GM19025 (cell line): ENCODE measurements at regions not wholly inside any gene's neighbourhood (a gene's known extent, or its start where the extent isn't known, plus 50 kb on each side); places are given as distances from the start of the nearest gene placed in this dataset.

Experiments
- ATAC-seq: cut with Tn5 transposase; IDR thresholded peaks from one replicate; pipeline ENCODE4 v1.9.1; 2021; ENCODE audit warnings: mild to moderate bottlenecking, low read depth, moderate library complexity; ENCODE audit not compliant: unreplicated experiment

DNA sequence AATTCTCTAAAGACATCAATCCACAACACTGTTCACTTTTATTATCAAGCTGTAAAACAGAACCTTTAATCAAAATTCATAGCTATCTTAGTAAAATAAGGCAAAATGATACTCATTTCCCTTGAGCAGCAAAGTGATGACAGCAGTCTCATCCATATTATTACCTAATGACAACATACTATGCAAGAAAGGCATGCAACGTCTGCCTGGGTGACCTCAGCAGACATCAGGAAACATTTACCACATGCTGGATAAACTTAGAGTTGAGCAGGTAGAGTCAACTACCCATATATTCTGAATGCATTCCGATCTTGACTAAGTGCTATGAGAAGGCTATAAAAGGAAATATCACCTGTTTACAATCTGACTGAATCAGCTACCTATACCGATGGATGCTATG, 145.1 kb downstream of the SIPA1L2 start:
- ATAC-seq: no peak

DNA sequence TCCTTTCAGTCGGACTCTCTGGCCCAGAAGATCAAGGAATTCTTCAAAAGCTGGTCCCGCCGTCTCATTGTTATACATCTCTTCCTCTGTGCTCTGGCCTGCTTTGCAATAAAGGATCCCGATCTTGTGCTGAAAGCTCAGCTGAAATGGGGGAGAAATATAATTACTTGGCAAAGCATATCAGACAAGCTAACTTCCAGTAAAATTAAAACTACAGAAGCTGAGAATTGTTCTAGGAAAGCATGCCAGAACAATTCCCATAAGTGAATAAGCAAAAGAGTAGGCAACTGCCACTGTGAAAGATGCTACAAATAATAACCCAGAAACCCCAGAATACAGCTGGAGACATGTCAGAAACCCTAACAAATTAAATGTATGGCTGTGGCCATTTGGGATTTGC, 146.1 kb downstream of the SIPA1L2 start:
- ATAC-seq: no peak

DNA sequence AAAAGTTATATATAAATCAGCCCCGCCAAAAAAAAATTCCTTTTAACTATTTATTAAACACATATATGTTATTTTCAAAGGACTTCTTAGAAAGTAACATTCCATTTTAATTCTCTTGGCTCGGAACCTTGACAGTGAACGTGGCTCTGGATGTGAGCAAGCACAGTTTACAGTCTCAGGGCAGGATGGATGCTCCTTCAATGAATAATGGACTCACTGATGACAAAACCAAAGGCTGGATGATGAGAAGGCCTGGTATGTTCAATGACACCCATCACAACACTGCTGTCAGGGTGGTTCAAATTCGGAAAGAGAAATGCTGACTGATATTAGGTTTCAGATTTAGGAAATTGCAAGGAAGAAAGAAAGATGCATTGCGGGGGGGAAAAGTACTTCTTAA, 148.8 kb downstream of the SIPA1L2 start:
- no peak for ATAC-seq

DNA sequence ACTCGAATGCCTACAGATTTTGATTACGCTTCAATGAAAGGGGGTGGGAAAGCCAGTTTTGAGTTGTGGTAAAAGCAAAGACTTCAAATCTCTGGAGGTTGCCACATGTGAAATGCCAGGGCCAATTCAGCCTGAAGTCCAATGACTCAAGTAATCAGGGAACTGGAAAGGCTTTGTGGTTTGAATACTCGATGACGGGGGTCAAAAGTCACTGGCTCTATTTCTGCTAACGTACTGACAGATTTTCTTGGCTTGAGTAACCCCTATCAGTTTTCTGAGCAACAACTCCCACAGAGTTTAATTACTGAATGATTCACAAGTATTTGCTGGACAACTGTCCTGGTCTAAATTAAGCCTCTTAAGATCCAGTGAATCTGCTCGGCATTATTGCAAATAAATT, 152.2 kb downstream of the SIPA1L2 start:
- no peak for ATAC-seq

DNA sequence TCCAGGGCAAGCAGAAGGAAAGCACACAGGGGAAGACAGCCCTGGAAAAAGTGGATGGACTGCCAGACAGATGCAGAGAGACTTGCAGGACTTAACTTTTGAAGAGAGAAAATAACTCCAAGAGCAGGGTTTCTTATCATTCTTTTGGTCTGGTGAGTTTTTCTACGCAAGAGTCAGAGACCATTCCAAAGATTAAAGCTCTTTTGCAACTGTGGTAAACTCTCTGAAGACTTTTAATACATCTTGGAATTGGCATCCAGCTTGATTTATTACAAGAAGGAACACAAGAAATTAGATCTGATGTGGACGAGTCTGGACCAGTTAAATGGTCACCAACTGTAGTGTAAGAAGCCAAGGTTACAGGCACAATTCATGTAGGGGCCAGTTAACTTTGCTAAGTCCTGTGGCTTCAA, 153.4 kb downstream of the SIPA1L2 start:
- no peak for ATAC-seq

DNA sequence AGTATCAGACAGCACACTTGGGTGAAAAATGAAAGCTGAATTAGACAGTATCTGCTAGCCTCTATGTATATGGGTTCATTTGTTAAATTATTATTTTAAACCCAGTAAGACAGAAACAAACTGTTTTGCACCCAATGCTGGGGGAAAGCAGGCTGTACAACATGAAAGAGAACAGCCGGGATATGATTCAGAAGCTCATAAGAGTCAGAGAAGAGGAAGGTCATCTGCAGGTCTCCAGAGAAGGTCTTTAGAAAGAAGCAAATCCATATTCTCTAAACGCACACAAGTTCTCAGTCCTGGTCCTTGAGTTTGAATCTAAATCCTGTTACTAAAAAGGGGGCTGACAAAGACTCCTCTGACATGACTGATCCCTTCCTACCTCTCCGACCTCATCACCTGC, 155.1 kb downstream of the SIPA1L2 start:
- ATAC-seq: no peak

DNA sequence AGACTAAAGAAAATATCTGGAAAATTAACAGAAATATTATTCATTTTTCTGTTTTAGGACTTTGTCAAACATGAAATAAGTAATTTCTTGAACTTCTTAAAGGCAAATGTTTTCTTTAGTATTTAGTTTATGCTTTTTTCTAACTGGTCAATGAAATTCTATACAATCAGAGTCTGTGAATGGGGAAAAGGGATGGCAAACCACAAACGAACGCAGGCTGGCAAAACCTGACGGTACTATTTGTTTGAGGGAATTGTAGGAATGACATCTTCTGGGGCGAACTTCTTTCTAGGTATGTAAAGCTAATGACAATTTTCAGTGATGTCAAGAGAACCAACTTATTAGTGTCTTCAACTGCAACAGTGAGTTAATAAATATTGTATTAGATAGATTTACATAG, 156.0 kb downstream of the SIPA1L2 start:
- ATAC-seq: no peak

DNA sequence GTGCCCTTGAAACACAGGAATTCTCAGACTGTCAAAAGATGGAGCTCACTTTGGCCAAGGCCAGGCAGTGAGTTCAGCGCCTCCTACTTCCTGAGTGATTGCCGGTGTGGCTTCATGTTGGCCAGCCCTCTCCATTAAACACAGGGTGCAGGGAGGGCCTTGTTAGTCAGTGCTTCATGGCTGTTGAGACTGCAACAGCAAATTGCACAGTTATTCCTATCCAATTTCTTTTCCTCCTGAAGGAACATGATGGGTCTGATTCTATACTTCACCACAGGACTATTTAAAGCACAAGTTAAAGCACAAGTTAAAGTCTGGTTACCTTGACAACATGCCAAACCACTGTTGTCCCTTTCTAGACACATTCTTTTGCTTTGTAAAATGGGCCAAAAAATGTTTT, 156.6 kb downstream of the SIPA1L2 start:
- no peak for ATAC-seq

DNA sequence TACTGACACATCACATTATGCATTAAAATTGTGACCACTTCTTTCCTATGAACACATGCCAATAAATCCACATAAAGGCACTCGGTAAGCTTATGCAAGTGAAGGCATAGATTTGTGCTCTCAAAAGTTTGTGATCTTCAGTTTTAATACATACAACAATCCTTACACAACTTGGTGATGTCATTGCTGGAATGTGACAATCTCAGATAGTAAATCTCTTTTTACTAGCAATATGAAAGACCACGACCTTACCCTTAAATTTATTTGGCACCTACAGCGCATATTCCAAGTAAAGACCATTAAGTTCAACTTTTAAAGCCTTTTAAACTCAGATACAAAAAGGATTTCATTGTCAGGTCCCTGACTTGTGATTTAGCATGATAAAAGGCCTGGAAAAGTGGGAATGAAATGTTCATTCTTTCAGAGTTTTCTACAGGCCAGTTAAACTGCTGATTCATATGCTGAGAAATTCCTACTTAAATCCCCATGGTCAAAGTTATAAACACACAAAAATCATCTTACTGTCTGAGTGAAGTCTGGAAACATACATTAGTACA, 157.4 kb downstream of the SIPA1L2 start:
- no peak for ATAC-seq

DNA sequence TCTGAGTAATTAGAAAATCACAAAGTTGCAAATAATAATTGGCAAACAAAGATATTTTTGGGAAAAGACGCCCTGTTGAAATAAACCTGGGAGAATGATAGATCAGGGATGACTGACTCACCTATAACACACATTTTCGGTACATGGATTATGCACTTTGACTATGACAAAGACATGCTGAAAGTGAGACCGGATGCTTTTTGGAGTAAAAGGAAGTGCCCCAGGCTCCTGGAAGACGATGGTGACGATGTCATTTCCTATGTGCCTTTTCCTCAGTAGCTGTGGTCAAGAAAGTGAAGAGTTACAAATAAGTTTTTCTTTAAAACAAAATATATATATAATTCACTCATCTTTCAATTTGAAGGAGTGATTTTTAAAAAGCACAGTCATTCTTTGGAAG, 158.7 kb downstream of the SIPA1L2 start:
- no peak for ATAC-seq

DNA sequence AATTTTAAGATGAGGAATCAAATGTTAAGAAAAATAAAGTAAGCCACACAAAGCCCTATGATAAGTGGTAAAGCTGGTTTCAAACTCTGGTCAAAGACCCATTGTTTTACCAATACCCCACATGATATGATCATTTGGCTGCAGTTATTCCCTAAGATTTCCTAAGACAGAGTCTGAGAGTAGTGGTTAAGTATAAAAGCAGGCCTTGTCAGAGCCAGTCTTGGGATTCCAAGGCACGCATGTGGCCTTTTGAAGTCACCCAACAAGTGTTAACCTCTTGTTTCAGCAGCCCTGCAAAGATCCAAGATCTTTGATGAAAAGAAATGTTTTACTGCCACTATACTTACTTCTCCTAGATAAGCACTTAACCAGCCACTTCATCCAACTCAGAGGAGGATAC, 159.2 kb downstream of the SIPA1L2 start:
- no peak for ATAC-seq

DNA sequence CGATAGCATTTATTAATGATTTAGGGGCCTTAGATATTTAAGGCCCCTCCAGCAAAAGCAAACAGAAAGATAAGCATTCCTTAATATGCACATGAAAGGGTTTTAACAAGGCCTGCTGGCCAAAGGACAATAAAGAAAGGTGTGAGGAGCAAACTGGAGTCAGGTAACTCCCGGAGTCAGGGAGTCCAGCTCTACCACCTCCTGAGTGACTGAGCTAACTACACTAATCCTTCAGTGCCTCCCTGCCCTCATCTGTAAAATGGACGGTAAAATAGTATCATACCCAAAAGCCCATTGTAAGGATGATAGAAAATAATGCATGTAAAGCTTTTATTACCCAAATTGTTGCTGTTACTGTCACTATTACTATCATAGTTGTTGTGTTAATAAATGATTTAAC, 161.7 kb downstream of the SIPA1L2 start:
- no peak for ATAC-seq

DNA sequence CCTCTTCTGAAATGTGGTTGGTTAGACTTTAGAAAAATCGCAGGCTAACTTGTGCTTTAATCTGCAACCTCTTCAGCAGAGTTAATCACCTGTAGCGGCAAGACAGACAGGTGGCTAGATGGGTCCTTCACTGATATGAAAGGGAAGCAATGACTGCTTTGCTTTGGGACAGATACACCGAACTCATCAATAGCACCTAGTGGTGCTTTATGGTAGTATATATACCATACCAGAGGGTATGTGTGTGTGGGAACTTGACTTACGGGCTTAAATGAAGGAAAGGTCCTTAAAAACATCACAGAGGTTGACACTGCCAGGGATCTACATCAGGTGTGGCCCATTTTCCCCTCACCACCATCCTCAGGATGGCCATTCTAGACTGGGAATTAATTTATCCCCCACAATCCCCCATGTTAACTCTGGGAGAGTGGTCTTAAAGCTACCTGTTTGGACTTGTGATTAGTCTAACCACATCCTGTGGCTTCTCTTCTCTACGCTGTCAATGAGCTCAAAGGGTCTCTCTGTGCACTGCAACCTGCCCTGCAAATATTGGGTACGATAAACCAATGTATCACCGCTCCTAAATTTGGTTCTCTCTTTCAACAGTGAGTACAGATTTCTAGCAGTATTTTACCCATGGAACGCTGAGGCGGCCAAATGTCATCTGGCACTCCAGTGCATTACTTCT, 162.7 kb downstream of the SIPA1L2 start:
- ATAC-seq: no peak

DNA sequence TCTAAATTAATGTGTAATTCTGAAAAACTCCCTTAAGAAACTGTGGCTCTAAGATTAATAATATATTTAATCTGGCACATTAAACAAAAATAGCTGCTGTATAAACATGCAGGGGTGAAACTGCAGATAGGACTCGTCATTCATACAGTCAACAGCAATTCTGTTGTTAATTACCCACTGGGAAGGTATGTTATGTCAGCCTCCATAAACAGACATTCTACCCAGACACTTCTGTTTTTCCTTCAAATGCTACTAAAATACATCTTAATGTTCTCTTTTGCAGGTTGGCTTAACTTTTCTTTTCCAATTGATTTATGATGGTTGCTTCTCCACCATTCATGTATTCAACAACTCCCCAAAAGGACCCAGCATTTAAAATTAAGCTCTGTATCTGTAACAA, 165.6 kb downstream of the SIPA1L2 start:
- ATAC-seq: no peak

DNA sequence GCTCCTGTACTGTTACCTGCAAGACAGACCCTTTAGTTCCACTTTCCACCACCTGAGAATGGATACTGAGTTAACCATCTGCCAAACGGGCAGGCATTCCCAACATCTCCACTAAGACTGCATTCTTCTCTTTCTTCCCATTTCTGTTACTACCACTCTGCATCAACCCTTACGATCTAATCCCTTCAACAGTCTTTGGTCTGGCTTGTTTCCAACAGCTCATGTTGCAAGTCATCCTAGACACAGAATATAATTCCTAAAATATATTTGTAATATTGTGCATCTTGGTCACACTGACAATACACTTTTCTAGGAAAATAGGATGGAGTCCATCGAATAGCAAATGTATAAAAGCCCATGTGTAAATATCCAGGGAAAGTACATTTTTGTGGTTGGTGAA, 166.7 kb downstream of the SIPA1L2 start:
- no peak for ATAC-seq

DNA sequence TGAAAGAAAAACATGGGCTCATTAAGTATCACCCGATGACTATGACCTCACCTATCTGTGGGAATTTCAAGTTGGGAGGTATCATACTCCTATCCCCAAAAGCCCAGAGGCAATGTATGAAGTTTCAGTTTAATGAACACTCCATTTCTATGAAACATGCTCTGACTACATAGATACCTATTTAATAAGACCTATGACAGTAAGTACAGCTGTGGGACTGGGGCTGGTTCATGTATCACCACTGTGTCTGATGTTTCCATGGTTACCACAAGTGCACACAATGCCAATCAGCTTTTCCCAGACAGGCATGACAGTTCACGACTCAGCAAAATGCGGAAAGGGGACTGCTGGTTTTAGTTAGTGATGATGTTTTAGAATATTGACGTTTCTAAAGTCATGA, 167.7 kb downstream of the SIPA1L2 start:
- no peak for ATAC-seq

DNA sequence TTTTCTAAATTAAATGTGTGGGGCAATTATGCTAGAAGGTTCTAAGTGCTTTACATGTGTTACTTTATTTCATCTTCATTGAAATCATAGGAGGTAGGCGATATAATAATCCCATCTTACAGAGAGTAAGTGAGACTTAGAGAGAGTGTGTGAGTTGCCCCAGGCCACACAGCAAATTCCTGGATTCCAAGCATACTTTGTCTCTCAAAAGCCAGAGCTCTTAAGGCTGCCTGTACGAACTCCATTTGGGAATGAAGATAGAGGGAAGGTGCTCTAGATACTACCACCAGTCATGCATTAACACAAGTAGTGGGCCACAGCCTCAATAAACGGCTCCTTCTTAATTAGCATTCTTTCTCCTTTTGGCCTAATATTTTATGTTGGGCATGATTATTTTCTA, 170.1 kb downstream of the SIPA1L2 start:
- ATAC-seq: no peak

DNA sequence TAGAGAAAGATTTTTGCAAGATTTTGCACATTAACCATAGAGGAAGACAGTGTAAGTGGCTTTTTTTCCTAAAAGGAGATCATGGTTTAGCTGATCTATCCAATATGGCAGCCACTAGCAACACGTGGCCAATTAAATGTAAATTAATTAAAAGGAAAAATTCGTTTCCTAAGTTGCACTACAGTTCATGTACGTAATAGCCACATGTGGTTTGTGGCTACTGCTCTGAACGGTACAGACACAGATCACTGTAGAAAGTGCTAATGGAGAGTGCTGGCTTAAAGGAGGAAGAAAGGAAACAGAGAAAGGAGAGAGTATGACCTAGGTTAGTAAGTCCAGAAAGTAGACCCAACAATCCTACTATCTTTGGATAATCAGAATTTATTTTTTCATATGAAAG, 170.8 kb downstream of the SIPA1L2 start:
- no peak for ATAC-seq

DNA sequence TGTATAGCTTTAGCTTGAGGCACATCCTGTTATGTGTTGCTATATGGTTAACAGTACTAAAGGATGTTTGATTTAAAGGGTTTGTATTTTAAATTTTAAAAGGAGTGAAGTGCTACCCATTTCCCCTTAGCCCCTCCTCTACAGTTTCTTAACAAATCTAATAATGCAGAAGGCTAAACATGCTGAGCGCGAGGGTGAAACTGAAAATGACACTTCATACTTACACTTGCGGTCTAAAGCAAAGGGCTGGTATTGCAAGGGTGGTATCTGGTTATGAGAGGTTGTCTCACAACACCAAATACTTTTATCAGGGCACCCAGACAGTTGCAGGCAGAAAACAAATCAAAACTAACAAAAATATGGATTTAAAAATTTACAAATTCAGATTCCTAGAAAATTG, 172.3 kb downstream of the SIPA1L2 start:
- peak; percentile 99 for ATAC-seq

DNA sequence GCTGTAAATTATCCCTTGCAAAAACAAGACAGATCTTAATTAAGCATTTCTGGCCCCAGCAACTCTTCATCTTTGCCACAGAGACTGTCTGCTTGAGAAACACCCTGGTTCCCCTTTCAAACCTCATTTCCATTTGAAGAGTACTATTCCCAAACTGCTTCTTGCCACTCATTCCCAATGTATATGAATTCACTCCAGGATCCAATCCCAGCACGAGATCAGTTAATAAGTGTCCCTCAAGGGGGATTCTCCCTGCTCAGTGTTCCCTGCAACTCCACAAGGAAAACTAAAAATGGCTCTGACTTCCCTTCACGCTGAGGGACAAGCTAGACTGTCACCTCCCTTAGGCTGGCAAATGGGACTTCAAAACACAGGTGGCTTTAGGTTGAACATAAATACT, 173.2 kb downstream of the SIPA1L2 start:
- no peak for ATAC-seq

DNA sequence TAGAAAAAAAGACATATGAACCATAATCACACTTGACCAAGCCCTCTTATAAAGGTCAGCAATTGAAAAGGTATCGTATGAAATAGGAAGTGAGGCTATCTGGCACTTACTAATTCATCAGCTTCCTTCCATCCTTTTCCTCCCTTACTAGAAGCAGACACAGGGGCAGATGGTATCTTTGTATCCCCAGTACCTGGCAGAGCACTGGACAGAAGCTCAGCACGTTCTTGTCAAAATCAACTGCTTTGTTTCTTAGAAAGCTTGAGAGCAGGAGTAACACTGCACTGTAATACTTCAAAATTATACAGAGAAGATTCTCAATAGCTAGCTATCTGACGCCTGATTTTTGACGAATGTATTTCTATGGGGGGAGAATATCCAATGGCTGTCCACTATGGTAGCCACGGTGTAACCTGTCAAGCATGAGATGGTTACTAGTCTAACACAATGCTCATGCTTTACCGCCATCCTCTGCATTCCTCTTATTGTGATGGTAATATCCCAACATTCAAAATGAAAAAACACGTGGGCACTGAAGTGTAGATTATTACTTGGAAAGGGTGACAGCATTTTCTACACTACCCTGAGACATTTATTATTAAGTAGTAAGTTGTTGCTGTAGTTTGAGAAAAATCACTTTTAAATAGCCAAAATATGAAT, 175.6 kb downstream of the SIPA1L2 start:
- ATAC-seq: no peak

DNA sequence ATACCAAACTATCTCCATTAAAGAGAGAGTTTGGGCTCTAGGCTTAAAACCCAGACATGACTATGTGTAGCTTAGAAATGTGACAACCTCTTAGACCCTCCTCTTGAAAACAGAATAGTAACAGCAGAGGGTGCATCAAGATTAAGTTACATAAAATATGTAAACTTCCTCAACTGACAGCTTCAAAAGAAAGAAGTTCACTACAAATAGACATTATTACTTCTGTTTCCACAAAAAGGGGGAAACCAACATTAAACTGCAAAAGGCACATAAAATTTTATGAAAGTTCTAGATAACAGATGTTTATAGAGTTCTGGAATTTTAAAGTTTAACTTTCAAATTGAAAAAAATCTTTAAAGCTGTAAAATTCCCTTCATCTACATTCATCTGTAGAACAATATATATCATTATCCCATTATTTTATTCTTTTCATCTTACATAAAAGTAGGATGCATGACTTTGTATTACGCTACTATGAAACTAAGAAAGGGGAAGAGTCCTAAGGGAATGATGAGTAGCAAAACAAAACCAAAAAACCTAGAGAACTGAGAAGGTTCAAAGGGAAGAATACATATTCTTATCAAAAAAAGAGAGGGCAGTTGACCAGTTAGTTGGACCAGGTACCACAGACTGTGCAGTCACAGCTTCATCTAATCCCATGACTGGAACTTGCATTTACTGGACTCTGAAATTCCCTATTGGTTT, 177.0 kb downstream of the SIPA1L2 start:
- no peak for ATAC-seq
